ENCODE measurements at regions not wholly inside any gene's neighbourhood (a gene's known extent, or its start where the extent isn't known, plus 50 kb on each side); places are given as distances from the start of the nearest gene placed in this dataset.

GRCh38 chr13:84985860-84986259 is 813.4 kb downstream of the SLITRK6 start:
- TF ChIP-seq FOXP2 (optimal IDR thresholded peaks at IDR 0.05; ENCODE audit: borderline replicate concordance, extremely low read depth, extremely low read length, insufficient read depth) (no peak), SIN3A (IDR thresholded peaks at IDR 0.05; ENCODE audit: borderline replicate concordance, insufficient read depth, low read length) (no peak), POLR2AphosphoS5 (IDR thresholded peaks at IDR 0.05; ENCODE audit: low read depth, low read length) (no peak), TAF1 (IDR thresholded peaks at IDR 0.05; ENCODE audit: borderline replicate concordance, insufficient read depth, low read length) (no peak), REST (IDR thresholded peaks at IDR 0.05; ENCODE audit: insufficient read depth in 1 of 2, low read depth in 2 of 2, low read length in 2 of 2) (no peak)

- no peak for TF ChIP-seq POLR2AphosphoS5 (IDR thresholded peaks at IDR 0.05; ENCODE audit: low read depth, low read length)
Measured at GRCh38 chr13:84983321-84983720, 815.9 kb downstream of the SLITRK6 start.

- TF ChIP-seq REST (IDR thresholded peaks at IDR 0.05; ENCODE audit: insufficient read depth in 1 of 2, low read depth in 2 of 2, low read length in 2 of 2) (no peak), FOXP2 (optimal IDR thresholded peaks at IDR 0.05; ENCODE audit: borderline replicate concordance, extremely low read depth, extremely low read length, insufficient read depth) (no peak), SIN3A (IDR thresholded peaks at IDR 0.05; ENCODE audit: borderline replicate concordance, insufficient read depth, low read length) (no peak), POLR2AphosphoS5 (IDR thresholded peaks at IDR 0.05; ENCODE audit: low read depth, low read length) (no peak), TAF1 (IDR thresholded peaks at IDR 0.05; ENCODE audit: borderline replicate concordance, insufficient read depth, low read length) (no peak)
Measured at GRCh38 chr13:84980571-84980970, 818.6 kb downstream of the SLITRK6 start.

- TF ChIP-seq TAF1 (IDR thresholded peaks at IDR 0.05; ENCODE audit: borderline replicate concordance, insufficient read depth, low read length) (no peak), REST (IDR thresholded peaks at IDR 0.05; ENCODE audit: insufficient read depth in 1 of 2, low read depth in 2 of 2, low read length in 2 of 2) (no peak), POLR2AphosphoS5 (IDR thresholded peaks at IDR 0.05; ENCODE audit: low read depth, low read length) (no peak), SIN3A (IDR thresholded peaks at IDR 0.05; ENCODE audit: borderline replicate concordance, insufficient read depth, low read length) (no peak)
Measured at GRCh38 chr13:84978851-84979250, 820.4 kb downstream of the SLITRK6 start.

GRCh38 chr13:84973661-84974060 is 825.6 kb downstream of the SLITRK6 start:
- TF ChIP-seq FOXP2 (optimal IDR thresholded peaks at IDR 0.05; ENCODE audit: borderline replicate concordance, extremely low read depth, extremely low read length, insufficient read depth) (no peak), REST (IDR thresholded peaks at IDR 0.05; ENCODE audit: insufficient read depth in 1 of 2, low read depth in 2 of 2, low read length in 2 of 2) (no peak), POLR2AphosphoS5 (IDR thresholded peaks at IDR 0.05; ENCODE audit: low read depth, low read length) (no peak), SIN3A (IDR thresholded peaks at IDR 0.05; ENCODE audit: borderline replicate concordance, insufficient read depth, low read length) (no peak), TAF1 (IDR thresholded peaks at IDR 0.05; ENCODE audit: borderline replicate concordance, insufficient read depth, low read length) (no peak)
